Activated naive CD8-positive, alpha-beta T cell (primary cell): ENCODE measurements at regions not wholly inside any gene's neighbourhood (a gene's known extent, or its start where the extent isn't known, plus 50 kb on each side); places are given as distances from the start of the nearest gene placed in this dataset.

Experiments
- H3K27ac Mint-ChIP-seq: one replicate; pipeline ENCODE4 v1.8.0; 2021; ENCODE audit warnings: mixed read lengths
- H3K27me3 Mint-ChIP-seq: one replicate; pipeline ENCODE4 v1.8.0; 2021; ENCODE audit warnings: mixed read lengths
- H3K36me3 Mint-ChIP-seq: one replicate; pipeline ENCODE4 v1.8.0; 2021; ENCODE audit warnings: mixed read lengths
- H3K4me1 Mint-ChIP-seq: one replicate; pipeline ENCODE4 v1.8.0; 2021; ENCODE audit warnings: low read depth, mixed read lengths
- H3K4me3 Mint-ChIP-seq: one replicate; pipeline ENCODE4 v1.8.0; 2021; ENCODE audit warnings: mild to moderate bottlenecking, mixed read lengths
- H3K9me3 Mint-ChIP-seq: one replicate; pipeline ENCODE4 v1.8.0; 2021; ENCODE audit warnings: low read depth, mixed read lengths

DNA sequence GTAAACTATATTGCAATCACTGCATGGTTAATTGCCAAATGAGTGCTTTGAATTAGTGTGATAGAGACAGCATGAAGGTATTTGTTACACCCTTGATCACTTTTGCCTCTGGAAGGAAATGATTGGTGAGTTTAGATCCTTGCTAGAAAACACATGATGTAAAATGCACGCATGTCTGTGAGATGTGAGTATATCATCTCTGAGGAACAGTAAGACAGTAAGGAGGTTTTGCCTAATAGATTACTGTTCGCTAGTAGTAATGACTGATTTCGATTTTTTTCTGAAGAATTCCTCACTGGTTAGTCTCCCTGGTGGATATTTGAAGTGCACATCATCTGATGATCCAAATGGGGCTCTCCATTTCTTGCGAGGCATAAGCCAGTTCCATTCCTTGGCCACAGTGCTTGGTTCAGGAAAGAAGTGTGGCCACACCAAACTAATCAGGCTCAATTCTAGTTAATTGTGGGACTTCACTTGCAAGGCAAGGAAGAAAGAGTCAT lies 156.4 kb upstream of the ADRA1B start:
- Mint-ChIP-seq H3K9me3 (no peaks in the 10 kb centered on the region), H3K4me1 (peaks cover 13% of the 10 kb centered on the region), H3K27ac (no peak overlapping the region), H3K27me3 (no peaks in the 10 kb centered on the region), H3K36me3 (no peaks in the 10 kb centered on the region), H3K4me3 (no peak overlapping the region)

GRCh38 chr5:159762921-159763320 lies 153.4 kb upstream of the ADRA1B start:
- Mint-ChIP-seq H3K4me1 (peaks cover 13% of the 10 kb centered on the region), H3K36me3 (no peaks in the 10 kb centered on the region), H3K27ac (no peak overlapping the region), H3K27me3 (no peaks in the 10 kb centered on the region), H3K9me3 (no peaks in the 10 kb centered on the region), H3K4me3 (no peak overlapping the region)

- H3K4me3 Mint-ChIP-seq, result no peak overlapping the region
These were observed 152.7 kb upstream of the ADRA1B start for GRCh38 chr5:159763562-159763961.

GRCh38 chr5:159764283-159765134 lies 151.8 kb upstream of the ADRA1B start:
- no peak overlapping the region for H3K4me3 Mint-ChIP-seq
- no peaks in the 10 kb centered on the region for H3K9me3 Mint-ChIP-seq
- no peaks in the 10 kb centered on the region for H3K36me3 Mint-ChIP-seq
- H3K27ac Mint-ChIP-seq, result no peak overlapping the region
- peaks cover 4% of the 10 kb centered on the region for H3K27me3 Mint-ChIP-seq
- H3K4me1 Mint-ChIP-seq, result peaks cover 13% of the 10 kb centered on the region

More at GRCh38 chr5:159763562-159763961, 152.7 kb upstream of the ADRA1B start:
- H3K27ac Mint-ChIP-seq, result no peak overlapping the region
- H3K9me3 Mint-ChIP-seq, result no peaks in the 10 kb centered on the region
- H3K27me3 Mint-ChIP-seq, result no peaks in the 10 kb centered on the region
- H3K4me1 Mint-ChIP-seq, result peaks cover 13% of the 10 kb centered on the region
- H3K36me3 Mint-ChIP-seq, result no peaks in the 10 kb centered on the region

- H3K36me3 Mint-ChIP-seq, result no peaks in the 10 kb centered on the region
- H3K27me3 Mint-ChIP-seq, result peaks cover 4% of the 10 kb centered on the region
- no peak overlapping the region for H3K27ac Mint-ChIP-seq
- H3K4me3 Mint-ChIP-seq, result no peak overlapping the region
- H3K4me1 Mint-ChIP-seq, result peaks cover 13% of the 10 kb centered on the region
- no peaks in the 10 kb centered on the region for H3K9me3 Mint-ChIP-seq
These were observed 151.2 kb upstream of the ADRA1B start for GRCh38 chr5:159765135-159765433.

GRCh38 chr5:159765760-159766517 lies 150.3 kb upstream of the ADRA1B start:
- Mint-ChIP-seq H3K36me3 (no peaks in the 10 kb centered on the region), H3K4me3 (no peak overlapping the region), H3K4me1 (peaks cover 13% of the 10 kb centered on the region), H3K27me3 (peaks cover 4% of the 10 kb centered on the region), H3K9me3 (no peaks in the 10 kb centered on the region), H3K27ac (no peak overlapping the region)

DNA sequence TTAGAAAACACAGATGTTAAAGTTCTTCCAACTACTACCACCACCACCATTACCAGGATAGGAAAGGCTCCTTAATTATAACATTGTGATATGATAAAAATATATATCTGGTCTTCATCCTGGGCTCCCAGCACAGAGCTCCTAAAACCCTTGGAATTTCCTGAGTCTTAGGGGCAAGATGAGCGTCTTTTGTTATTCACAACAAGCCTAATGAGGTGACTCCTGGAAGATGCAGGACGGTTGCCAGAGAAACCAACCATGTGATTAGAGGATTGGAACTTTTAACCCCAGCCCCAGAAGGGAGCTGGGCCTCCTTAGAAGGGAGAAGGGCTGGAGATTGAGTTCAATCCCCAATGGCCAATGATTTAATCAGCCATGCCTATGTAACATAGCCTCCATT lies 148.0 kb upstream of the ADRA1B start:
- Mint-ChIP-seq H3K27ac (no peak overlapping the region), H3K27me3 (peaks cover 7% of the 10 kb centered on the region), H3K4me3 (no peak overlapping the region), H3K36me3 (no peaks in the 10 kb centered on the region), H3K9me3 (no peaks in the 10 kb centered on the region), H3K4me1 (peaks cover 15% of the 10 kb centered on the region)

DNA sequence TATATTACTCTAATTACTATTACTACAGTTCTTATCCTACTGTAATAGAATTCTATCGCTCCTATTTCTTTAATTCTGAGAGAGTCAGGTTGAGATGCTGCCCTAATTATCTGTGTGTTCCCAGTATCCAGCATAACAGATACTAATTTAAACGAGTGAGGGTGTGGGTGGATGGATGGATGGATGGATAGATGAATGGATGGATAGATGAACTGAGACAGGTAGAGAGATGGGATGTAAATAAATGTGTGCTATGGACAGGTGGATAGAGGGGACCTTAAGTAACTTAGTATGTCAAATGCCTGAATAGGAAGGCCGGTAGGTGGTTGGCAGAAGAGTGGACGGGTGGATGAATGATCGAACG lies 143.6 kb upstream of the ADRA1B start:
- peak overlapping the region; percentile 69 for H3K4me3 Mint-ChIP-seq

DNA sequence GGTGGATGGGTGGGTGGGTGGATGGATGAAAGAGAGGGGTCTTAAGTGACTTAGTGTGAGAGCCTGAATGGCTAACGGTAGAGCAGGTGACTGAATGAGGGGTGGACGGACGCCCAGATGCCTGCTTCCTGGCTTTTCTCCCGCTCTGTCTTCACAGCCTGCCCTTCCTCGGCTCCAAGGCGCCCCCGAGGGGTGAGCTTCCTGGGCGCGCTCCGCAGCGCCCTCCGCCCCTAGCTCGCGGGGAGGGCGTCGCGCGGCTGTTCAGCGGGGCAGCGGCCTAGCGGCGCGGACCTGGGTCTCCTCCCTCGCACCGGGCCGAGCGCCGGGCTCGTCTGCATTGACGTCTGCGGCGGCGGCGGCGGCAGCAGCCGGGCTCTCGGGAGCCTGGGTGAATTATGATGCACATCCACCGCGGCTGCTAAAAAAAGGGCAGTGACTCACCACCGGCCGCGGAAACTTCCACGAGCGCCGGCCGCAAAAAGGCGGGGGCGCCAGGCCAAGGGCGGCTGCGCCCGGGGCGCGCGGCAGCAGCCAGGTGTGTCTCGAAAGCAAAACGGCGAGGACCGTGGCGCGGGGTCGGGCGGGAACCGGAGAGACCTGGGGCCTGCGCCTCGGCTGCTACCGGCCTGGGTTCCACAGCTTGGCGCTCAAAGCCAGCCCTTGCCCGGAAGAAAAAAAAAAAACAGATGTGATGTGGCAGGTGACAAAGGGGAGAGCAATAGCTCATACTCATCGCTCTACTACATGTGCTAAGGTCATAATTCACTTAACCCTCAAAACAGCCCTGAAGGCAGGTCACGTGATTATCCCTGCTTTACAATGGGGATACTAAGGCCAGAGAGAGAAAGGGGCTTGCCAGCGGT lies 143.0 kb upstream of the ADRA1B start:
- Mint-ChIP-seq H3K4me3 (peak overlapping the region; percentile 69), H3K36me3 (no peaks in the 10 kb centered on the region), H3K4me1 (peaks cover 16% of the 10 kb centered on the region), H3K27me3 (peaks cover 11% of the 10 kb centered on the region), H3K27ac (peak overlapping the region; percentile 81), H3K9me3 (no peaks in the 10 kb centered on the region)

More for the DNA sequence above, 143.6 kb upstream of the ADRA1B start:
- Mint-ChIP-seq H3K27me3 (peaks cover 11% of the 10 kb centered on the region), H3K4me1 (peaks cover 15% of the 10 kb centered on the region), H3K36me3 (no peaks in the 10 kb centered on the region), H3K27ac (peak overlapping the region; percentile 79), H3K9me3 (no peaks in the 10 kb centered on the region)

DNA sequence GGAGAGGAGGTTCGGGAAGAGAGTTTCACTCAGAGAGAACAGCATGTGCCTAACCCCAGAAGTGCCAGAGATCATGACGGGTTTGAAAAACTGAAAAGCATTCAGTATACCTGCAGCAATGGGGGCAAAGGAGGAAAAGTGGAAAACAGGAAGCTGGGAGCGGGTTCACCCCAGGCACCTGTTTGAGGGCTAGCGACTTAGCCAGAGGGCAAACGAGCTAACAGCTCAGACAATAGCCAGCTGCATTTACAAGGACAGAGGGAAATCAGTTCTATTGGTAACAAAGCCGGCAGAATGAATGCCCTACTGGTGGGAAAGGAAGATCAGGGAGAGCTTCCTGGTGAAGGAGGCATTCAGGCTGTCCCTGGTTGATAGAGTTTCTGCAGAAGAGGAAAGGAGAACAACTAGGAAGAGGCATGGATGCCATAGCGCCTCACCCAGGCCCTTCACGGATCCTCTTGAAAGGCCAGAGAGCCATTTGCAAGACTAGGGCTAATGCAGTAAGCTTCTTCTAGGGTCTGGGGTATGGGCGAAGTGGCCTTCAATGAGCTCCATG lies 141.7 kb upstream of the ADRA1B start:
- H3K27me3 Mint-ChIP-seq, result peaks cover 7% of the 10 kb centered on the region
- H3K9me3 Mint-ChIP-seq, result no peaks in the 10 kb centered on the region
- H3K4me1 Mint-ChIP-seq, result peaks cover 29% of the 10 kb centered on the region
- H3K27ac Mint-ChIP-seq, result no peak overlapping the region
- no peaks in the 10 kb centered on the region for H3K36me3 Mint-ChIP-seq
- no peak overlapping the region for H3K4me3 Mint-ChIP-seq

- H3K4me3 Mint-ChIP-seq, result no peak overlapping the region
- H3K9me3 Mint-ChIP-seq, result no peaks in the 10 kb centered on the region
- H3K4me1 Mint-ChIP-seq, result peaks cover 38% of the 10 kb centered on the region
- H3K36me3 Mint-ChIP-seq, result no peaks in the 10 kb centered on the region
- H3K27me3 Mint-ChIP-seq, result peaks cover 7% of the 10 kb centered on the region
- H3K27ac Mint-ChIP-seq, result peak overlapping the region; percentile 46
These were observed 140.4 kb upstream of the ADRA1B start for GRCh38 chr5:159775890-159776289.

GRCh38 chr5:159777049-159777660 lies 139.1 kb upstream of the ADRA1B start:
- no peaks in the 10 kb centered on the region for H3K36me3 Mint-ChIP-seq
- H3K27ac Mint-ChIP-seq, result no peak overlapping the region
- H3K4me1 Mint-ChIP-seq, result peaks cover 41% of the 10 kb centered on the region
- peaks cover 7% of the 10 kb centered on the region for H3K27me3 Mint-ChIP-seq
- no peaks in the 10 kb centered on the region for H3K9me3 Mint-ChIP-seq
- no peak overlapping the region for H3K4me3 Mint-ChIP-seq

- Mint-ChIP-seq H3K4me3 (no peak overlapping the region), H3K27ac (peak overlapping the region; percentile 1), H3K4me1 (peaks cover 32% of the 10 kb centered on the region), H3K36me3 (no peaks in the 10 kb centered on the region), H3K27me3 (peaks cover 2% of the 10 kb centered on the region), H3K9me3 (no peaks in the 10 kb centered on the region)
These were observed 136.8 kb upstream of the ADRA1B start for GRCh38 chr5:159779481-159779880.

DNA sequence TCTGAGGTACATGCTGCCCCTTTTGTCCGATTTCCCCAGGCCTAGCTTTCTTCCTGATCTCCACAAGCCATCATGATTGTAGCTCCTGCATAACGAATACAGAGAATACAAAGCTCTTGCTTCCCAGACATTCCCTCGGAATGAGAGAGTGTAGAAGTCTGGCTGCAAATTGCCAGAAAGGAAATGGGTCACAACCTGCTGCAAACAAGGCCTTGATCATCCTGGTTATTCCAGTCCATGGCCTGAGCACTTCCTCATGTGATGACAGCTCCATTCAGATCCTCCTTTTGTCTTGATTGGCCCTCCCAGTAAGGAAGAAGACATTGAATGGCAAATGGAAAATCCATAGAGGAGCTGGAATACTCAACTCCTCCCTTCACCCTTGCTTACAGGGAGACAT lies 136.0 kb upstream of the ADRA1B start:
- no peak overlapping the region for H3K4me3 Mint-ChIP-seq
- peaks cover 32% of the 10 kb centered on the region for H3K4me1 Mint-ChIP-seq
- no peaks in the 10 kb centered on the region for H3K36me3 Mint-ChIP-seq
- no peaks in the 10 kb centered on the region for H3K9me3 Mint-ChIP-seq
- H3K27ac Mint-ChIP-seq, result peak overlapping the region; percentile 1
- peaks cover 2% of the 10 kb centered on the region for H3K27me3 Mint-ChIP-seq
